ENCODE measurements at regions not wholly inside any gene's neighbourhood (a gene's known extent, or its start where the extent isn't known, plus 50 kb on each side); places are given as distances from the start of the nearest gene placed in this dataset.

GRCh38 chr13:105502193-105502592 is 1033.3 kb downstream of the EFNB2 start:
- TF ChIP-seq CTCF (IDR thresholded peaks at IDR 0.05) (no peak), POLR2A (IDR thresholded peaks at IDR 0.05) (no peak)

Data from right lobe of liver (tissue), 4 donors.